CD8-positive, alpha-beta memory T cell (primary cell): ENCODE measurements at regions not wholly inside any gene's neighbourhood (a gene's known extent, or its start where the extent isn't known, plus 50 kb on each side); places are given as distances from the start of the nearest gene placed in this dataset.
"Not testable (repeated sequence)": the region's sequence is repeated elsewhere in the genome, so short reads cannot be mapped to it uniquely, and the experiment has no call there.

Experiments
- CTCF ChIA-PET: fragments of 350-600 bp; sonication (Branson Sonifier 250); formaldehyde crosslinking; loops from one replicate; lab custom pipeline; 2021; ENCODE audit warnings: antibody characterized with exemption; lab: Charles Lee
- POLR2A ChIA-PET: fragments of 350-600 bp; sonication (Branson Sonifier 250); formaldehyde crosslinking; loops from one replicate; lab custom pipeline; 2021; ENCODE audit warnings: antibody characterized with exemption; lab: Charles Lee
- DNase-seq, 5 donors: peaks; one replicate each; pipeline versions ENCODE4 v3.0.0 to v3.0.0-alpha.2; 2020 to 2022; ENCODE audit warnings: mixed read lengths in 1 of 5
- H3K27ac ChIP-seq: one replicate; pipeline ENCODE4 v1.7.0; 2013; ENCODE audit warnings: low read depth, mild to moderate bottlenecking, low read length, moderate library complexity
- H3K27me3 ChIP-seq: 2 replicates; pipeline ENCODE4 v1.7.0; 2013; ENCODE audit warnings: low read length, mild to moderate bottlenecking; ENCODE audit not compliant: insufficient read depth, poor library complexity, severe bottlenecking
- H3K36me3 ChIP-seq: 2 replicates; pipeline ENCODE4 v1.7.0; 2013; ENCODE audit warnings: mild to moderate bottlenecking, low read length, moderate library complexity; ENCODE audit not compliant: insufficient read depth
- H3K4me1 ChIP-seq: 2 replicates; pipeline ENCODE4 v1.7.0; 2013; ENCODE audit warnings: mild to moderate bottlenecking, low read length, moderate library complexity; ENCODE audit not compliant: insufficient read depth
- H3K4me3 ChIP-seq: 2 replicates; pipeline ENCODE4 v1.7.0; 2013; ENCODE audit warnings: mild to moderate bottlenecking, low read length
- H3K9me3 ChIP-seq: 2 replicates; pipeline ENCODE4 v1.7.0; 2013; ENCODE audit warnings: mild to moderate bottlenecking, low read length
- H3K27ac Mint-ChIP-seq, 8 donors: one replicate each; pipeline ENCODE4 v1.8.0; 2020 to 2021; ENCODE audit warnings: mixed read lengths in 8 of 8, mild to moderate bottlenecking in 6 of 8, inconsistent platforms in 3 of 8, moderate library complexity in 3 of 8
- H3K27me3 Mint-ChIP-seq, 2 donors: one replicate each; pipeline ENCODE4 v1.8.0; 2020 to 2021; ENCODE audit warnings: mixed read lengths in 2 of 2, mild to moderate bottlenecking in 1 of 2, moderate library complexity in 1 of 2
- H3K36me3 Mint-ChIP-seq, 3 donors: one replicate each; pipeline ENCODE4 v1.8.0; 2020 to 2021; ENCODE audit warnings: mixed read lengths in 3 of 3, inconsistent platforms in 1 of 3, mild to moderate bottlenecking in 1 of 3
- H3K4me1 Mint-ChIP-seq, 3 donors: one replicate each; pipeline ENCODE4 v1.8.0; 2020 to 2021; ENCODE audit warnings: mixed read lengths in 3 of 3, inconsistent platforms in 1 of 3, mild to moderate bottlenecking in 1 of 3
- H3K4me3 Mint-ChIP-seq, 7 donors: one replicate each; pipeline ENCODE4 v1.8.0; 2020 to 2021; ENCODE audit warnings: mixed read lengths in 7 of 7, mild to moderate bottlenecking in 6 of 7, moderate library complexity in 4 of 7, inconsistent platforms in 2 of 7
- H3K9me3 Mint-ChIP-seq, 5 donors: one replicate each; pipeline ENCODE4 v1.8.0; 2020 to 2022; ENCODE audit warnings: mixed read lengths in 5 of 5, mild to moderate bottlenecking in 3 of 5, moderate library complexity in 2 of 5, inconsistent platforms in 1 of 5

DNA sequence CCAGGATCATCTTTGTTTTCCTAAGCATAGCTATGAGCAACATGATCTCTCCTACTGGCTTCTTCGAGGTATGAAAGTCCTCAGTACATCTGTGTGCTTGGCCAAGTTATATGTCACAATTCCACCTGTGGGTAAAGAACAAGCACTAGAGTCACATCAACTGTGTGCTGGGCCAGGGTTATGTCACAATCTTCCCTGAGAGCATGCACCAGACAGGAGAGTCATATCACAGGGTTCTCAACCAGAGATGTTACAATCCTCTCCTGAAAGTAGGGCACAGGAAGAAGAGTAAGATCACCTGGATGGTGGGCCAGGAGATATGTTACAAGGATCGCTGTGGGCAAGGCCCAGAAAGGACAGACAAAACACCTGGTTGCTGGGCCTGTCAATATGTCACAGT, 143.7 kb downstream of the ZNF675 start:
- POLR2A ChIA-PET = no interaction called here
- H3K9me3 Mint-ChIP-seq = peaks cover 0 to 6% (median 0%) of the 10 kb centered on the region in 5 donors

DNA sequence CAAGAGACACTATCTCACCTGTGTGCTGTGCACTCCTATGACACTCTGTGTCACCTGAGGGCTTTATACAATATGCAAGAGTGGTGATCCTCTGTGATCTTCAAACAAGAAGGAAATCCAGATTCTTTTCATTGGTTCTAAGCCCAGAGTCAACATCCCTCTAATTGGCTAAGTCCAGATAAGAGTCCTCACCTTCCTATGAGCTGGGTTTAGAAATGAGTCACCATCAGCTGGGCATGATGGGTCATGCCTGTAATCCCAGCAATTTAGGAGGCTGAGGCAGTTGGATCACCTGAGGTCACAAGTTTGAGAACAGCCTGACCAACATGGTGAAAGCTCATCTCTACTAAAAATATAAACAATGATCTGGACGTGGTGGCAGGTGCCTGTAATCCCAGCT, 144.4 kb downstream of the ZNF675 start:
- no peak for DNase-seq
- CTCF ChIA-PET = no interaction called here
- H3K27me3 Mint-ChIP-seq = no peaks in the 10 kb centered on the region
- H3K4me3 ChIP-seq = no peak overlapping the region
- no peaks in the 10 kb centered on the region for H3K36me3 ChIP-seq
- H3K36me3 Mint-ChIP-seq = no peaks in the 10 kb centered on the region
- no peak overlapping the region for H3K4me3 Mint-ChIP-seq
- peaks cover 0 to 6% (median 0%) of the 10 kb centered on the region in 5 donors for H3K9me3 Mint-ChIP-seq
- no peak overlapping the region for H3K27ac Mint-ChIP-seq
- H3K4me1 ChIP-seq = no peaks in the 10 kb centered on the region
- POLR2A ChIA-PET = no interaction called here
- no peak overlapping the region for H3K27ac ChIP-seq
- H3K4me1 Mint-ChIP-seq = no peaks in the 10 kb centered on the region
- no peaks in the 10 kb centered on the region for H3K9me3 ChIP-seq
- no peaks in the 10 kb centered on the region for H3K27me3 ChIP-seq

More for the DNA sequence above, 143.7 kb downstream of the ZNF675 start:
- H3K4me3 Mint-ChIP-seq = no peak overlapping the region
- Histone ChIP-seq H3K27me3 (no peaks in the 10 kb centered on the region), H3K9me3 (no peaks in the 10 kb centered on the region), H3K36me3 (no peaks in the 10 kb centered on the region), H3K27ac (no peak overlapping the region), H3K4me1 (no peaks in the 10 kb centered on the region), H3K4me3 (no peak overlapping the region)
- no peak for DNase-seq
- H3K27me3 Mint-ChIP-seq = no peaks in the 10 kb centered on the region
- no peaks in the 10 kb centered on the region for H3K4me1 Mint-ChIP-seq
- H3K36me3 Mint-ChIP-seq = no peaks in the 10 kb centered on the region
- CTCF ChIA-PET = no interaction called here
- H3K27ac Mint-ChIP-seq = no peak overlapping the region

DNA sequence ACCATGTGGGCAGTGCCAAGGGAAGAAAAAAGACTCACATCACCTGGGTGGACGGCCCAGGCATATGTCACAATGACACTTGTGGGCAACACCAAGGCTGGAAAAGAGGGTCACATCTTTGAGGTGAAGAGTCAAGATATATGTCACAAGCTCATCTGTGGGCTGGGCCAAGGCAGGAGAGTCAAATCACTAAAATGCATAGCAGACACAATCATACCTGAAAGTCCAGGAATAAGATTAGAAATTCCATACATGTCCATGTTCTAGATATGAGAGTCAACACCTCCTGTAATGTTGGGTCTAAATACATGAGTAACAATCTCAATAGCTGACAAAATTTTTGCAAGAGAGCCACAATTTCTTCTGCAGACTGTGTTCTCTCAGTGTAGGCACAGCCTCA, 145.0 kb downstream of the ZNF675 start:
- no peak overlapping the region for H3K27ac ChIP-seq
- no peak overlapping the region for H3K4me3 Mint-ChIP-seq

DNA sequence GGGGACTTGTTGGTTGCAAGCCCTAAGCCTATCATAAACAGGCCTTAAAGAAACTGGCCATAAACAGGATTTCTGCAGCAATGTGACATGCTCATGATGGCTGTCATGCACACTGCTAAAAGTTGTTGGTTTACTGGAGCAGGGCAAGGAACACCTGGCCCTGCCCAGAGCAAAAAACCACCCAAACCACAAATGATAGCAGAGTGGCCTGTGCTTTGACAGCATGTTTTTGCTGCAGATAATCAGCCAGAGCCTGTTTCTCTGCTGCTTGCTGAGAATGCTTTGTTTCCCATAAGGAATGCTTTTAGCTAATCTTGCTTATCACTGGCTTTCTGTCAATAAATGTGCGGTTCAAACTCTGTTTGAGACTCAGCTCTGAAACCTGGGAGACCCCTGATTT, 144.9 kb upstream of the ZNF91 start:
- H3K27ac ChIP-seq, H3K4me1 ChIP-seq, H3K36me3 ChIP-seq, H3K4me1 Mint-ChIP-seq, H3K4me3 ChIP-seq, DNase-seq, H3K9me3 Mint-ChIP-seq, H3K27ac Mint-ChIP-seq, H3K4me3 Mint-ChIP-seq, H3K27me3 Mint-ChIP-seq, H3K9me3 ChIP-seq, H3K27me3 ChIP-seq, H3K36me3 Mint-ChIP-seq, POLR2A ChIA-PET, CTCF ChIA-PET: not testable (repeated sequence)

More for the DNA sequence above, 145.0 kb downstream of the ZNF675 start:
- Mint-ChIP-seq H3K36me3 (no peaks in the 10 kb centered on the region), H3K9me3 (peaks cover 0 to 6% (median 0%) of the 10 kb centered on the region in 5 donors), H3K27ac (no peak overlapping the region), H3K4me1 (no peaks in the 10 kb centered on the region), H3K27me3 (no peaks in the 10 kb centered on the region)
- no peaks in the 10 kb centered on the region for H3K36me3 ChIP-seq
- no peak for DNase-seq
- POLR2A ChIA-PET = no interaction called here
- no peak overlapping the region for H3K4me3 ChIP-seq
- CTCF ChIA-PET = no interaction called here
- no peaks in the 10 kb centered on the region for H3K27me3 ChIP-seq
- H3K9me3 ChIP-seq = no peaks in the 10 kb centered on the region
- no peaks in the 10 kb centered on the region for H3K4me1 ChIP-seq

DNA sequence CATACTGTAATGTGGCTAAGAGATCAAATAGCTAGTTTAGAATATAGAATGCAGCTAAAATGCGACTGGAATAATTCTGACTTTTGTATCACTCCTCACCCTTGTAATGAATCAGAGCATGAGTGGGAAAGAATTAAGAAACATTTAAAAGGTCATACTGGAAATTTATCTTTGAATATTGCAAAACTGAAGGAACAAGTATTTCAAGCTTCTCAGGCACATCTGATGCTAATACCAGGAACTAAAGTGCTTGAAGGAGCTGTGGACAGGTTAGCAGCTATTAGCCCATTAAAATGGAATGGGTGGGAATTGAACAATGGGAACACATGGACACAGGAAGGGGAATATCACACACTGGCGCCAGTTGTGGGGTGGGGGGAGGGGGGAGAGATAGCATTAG, 144.2 kb upstream of the ZNF91 start:
- POLR2A ChIA-PET = no interaction called here
- no peaks in the 10 kb centered on the region for H3K4me1 Mint-ChIP-seq
- no peaks in the 10 kb centered on the region for H3K4me1 ChIP-seq
- H3K9me3 Mint-ChIP-seq = peaks cover 0 to 7% (median 1%) of the 10 kb centered on the region in 5 donors
- no peaks in the 10 kb centered on the region for H3K9me3 ChIP-seq
- no peaks in the 10 kb centered on the region for H3K36me3 ChIP-seq
- no peak overlapping the region for H3K4me3 Mint-ChIP-seq
- H3K27ac Mint-ChIP-seq = no peak overlapping the region
- H3K36me3 Mint-ChIP-seq = no peaks in the 10 kb centered on the region
- no peaks in the 10 kb centered on the region for H3K27me3 Mint-ChIP-seq
- DNase-seq = no peak
- H3K27me3 ChIP-seq = no peaks in the 10 kb centered on the region
- no peak overlapping the region for H3K4me3 ChIP-seq
- H3K27ac ChIP-seq = no peak overlapping the region
- CTCF ChIA-PET = no interaction called here

DNA sequence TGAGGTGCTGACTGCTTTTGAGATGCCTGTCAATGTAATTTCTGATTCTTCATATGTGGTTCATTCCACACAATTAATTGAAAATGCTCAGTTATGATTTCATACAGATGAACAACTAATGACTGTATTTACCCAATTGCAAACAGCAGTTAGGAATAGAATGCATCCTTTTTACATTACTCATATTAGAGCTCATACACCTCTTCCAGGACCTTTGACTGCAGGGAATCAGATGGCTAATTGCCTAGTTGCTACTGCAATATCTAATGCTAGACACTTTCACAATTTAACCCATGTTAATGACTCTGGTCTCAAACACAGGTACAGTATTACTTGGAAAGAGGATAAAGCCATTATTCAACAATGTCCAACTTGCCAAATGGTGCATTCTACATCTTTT, 141.9 kb upstream of the ZNF91 start:
- H3K36me3 ChIP-seq, H3K36me3 Mint-ChIP-seq, H3K4me1 Mint-ChIP-seq, H3K27ac ChIP-seq, POLR2A ChIA-PET, H3K4me3 Mint-ChIP-seq, H3K27me3 ChIP-seq, H3K27me3 Mint-ChIP-seq, CTCF ChIA-PET, H3K4me3 ChIP-seq, H3K4me1 ChIP-seq, DNase-seq, H3K9me3 ChIP-seq, H3K27ac Mint-ChIP-seq: not testable (repeated sequence)
- H3K9me3 Mint-ChIP-seq = peaks cover 0 to 18% (median 8%) of the 10 kb centered on the region in 5 donors

DNA sequence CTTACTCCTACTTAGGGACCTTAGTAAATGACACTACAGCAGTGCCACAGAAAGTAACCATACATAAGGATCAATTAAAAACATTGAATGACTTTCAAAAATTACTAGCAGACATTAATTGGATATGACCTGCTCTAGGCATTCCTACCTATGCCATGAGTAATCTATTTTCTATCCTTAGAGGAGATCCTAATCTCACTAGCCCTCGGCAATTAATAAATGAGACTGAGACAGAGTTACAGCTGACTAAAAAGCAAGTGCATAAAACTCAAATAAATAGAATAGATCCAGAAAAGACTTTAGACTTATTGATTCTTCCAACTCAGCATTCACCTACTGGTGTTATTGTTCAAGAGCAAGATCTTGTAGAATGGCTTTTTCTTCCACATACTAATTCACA, 141.1 kb upstream of the ZNF91 start:
- H3K27me3 Mint-ChIP-seq, H3K27ac ChIP-seq, H3K36me3 ChIP-seq, H3K36me3 Mint-ChIP-seq, H3K4me1 ChIP-seq, CTCF ChIA-PET, H3K4me3 ChIP-seq, H3K4me3 Mint-ChIP-seq, DNase-seq, H3K27me3 ChIP-seq, H3K27ac Mint-ChIP-seq, H3K9me3 ChIP-seq, H3K4me1 Mint-ChIP-seq, POLR2A ChIA-PET: not testable (repeated sequence)
- H3K9me3 Mint-ChIP-seq = peaks cover 0 to 21% (median 9%) of the 10 kb centered on the region in 5 donors

DNA sequence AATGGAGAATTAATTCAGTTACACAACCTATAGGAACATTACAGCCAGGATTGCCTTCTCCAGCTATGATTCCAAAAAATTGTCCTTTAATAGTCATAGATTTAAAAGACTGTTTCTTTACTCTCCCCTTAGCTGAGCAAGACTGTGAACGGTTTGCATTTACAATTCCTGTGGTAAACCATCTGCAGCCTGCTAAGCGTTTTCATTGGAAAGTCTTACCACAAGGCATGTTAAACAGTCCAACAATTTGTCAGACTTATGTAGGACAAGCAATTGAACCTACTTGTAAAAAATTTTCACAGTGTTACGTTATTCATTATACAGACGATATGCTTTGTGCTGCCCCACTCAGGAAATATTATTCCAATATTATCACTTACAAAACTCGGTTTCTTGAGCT, 140.6 kb upstream of the ZNF91 start:
- peaks cover 0 to 23% (median 9%) of the 10 kb centered on the region in 5 donors for H3K9me3 Mint-ChIP-seq
- H3K27ac Mint-ChIP-seq, DNase-seq, H3K9me3 ChIP-seq, H3K27me3 Mint-ChIP-seq, H3K36me3 Mint-ChIP-seq, H3K4me3 Mint-ChIP-seq, H3K4me1 Mint-ChIP-seq, CTCF ChIA-PET, H3K27me3 ChIP-seq, POLR2A ChIA-PET, H3K36me3 ChIP-seq, H3K27ac ChIP-seq, H3K4me1 ChIP-seq, H3K4me3 ChIP-seq: not testable (repeated sequence)

DNA sequence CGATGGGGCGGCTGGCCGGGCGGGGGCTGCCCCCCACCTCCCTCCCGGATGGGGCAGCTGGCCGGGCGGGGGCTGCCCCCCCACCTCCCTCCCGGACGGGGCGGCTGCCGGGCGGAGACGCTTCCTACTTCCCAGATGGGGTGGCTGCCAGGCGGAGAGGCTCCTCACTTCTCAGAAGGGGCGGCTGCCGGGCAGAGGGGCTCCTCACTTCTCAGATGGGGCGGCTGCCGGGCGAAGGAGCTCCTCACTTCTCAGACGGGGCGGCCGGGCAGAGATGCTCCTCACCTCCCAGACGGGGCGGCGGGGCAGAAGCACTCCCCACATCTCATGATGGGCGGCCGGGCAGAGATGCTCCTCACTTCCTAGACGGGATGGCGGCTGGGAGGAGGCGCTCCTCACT, 138.2 kb upstream of the ZNF91 start:
- H3K27ac Mint-ChIP-seq, H3K27me3 Mint-ChIP-seq, H3K36me3 ChIP-seq, H3K4me3 Mint-ChIP-seq, H3K4me3 ChIP-seq, H3K27ac ChIP-seq, CTCF ChIA-PET, H3K4me1 Mint-ChIP-seq, H3K4me1 ChIP-seq, H3K36me3 Mint-ChIP-seq, H3K27me3 ChIP-seq, DNase-seq, POLR2A ChIA-PET, H3K9me3 ChIP-seq: not testable (repeated sequence)
- peaks cover 6 to 30% (median 19%) of the 10 kb centered on the region in 5 donors for H3K9me3 Mint-ChIP-seq
